Activated CD4-positive, CD25-positive, alpha-beta regulatory T cell treated with anti-CD3 and anti-CD28 coated beads, Interleukin-2, amount 50 U/mL, for 24 hours (primary cell): ENCODE measurements at regions not wholly inside any gene's neighbourhood (a gene's known extent, or its start where the extent isn't known, plus 50 kb on each side); places are given as distances from the start of the nearest gene placed in this dataset.
"Not testable (repeated sequence)": the region's sequence is repeated elsewhere in the genome, so short reads cannot be mapped to it uniquely, and the experiment has no call there.

Source experiments
- ATAC-seq, 2 donors: fragments of 150-1000 bp; cut with Tn5 transposase; one replicate each; pipeline ENCODE4 v1.10.0; 2021; ENCODE audit warnings: mild to moderate bottlenecking in 1 of 2, moderate library complexity in 1 of 2

DNA sequence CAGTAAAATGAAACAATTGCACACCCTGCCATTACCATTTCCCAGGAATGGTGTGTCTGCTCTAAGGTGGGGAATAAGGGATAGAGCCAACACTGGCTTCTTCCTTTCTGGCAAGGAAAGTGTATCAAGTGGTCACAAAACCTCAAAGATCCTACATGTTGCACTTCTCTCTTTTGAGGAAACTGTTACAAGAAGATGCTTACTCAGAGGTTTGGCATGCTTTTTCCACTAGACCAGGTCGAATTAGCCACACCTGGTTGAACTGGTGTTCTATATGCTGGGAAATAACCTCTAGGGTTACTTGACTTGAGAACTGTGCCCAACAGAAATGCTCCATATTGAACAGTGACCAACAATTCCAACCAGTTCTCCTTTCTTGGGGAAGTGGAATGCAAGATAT, 102.9 kb downstream of the LRRN1 start:
- no peak for ATAC-seq

GRCh38 chr3:3906171-3906570, 106.9 kb downstream of the LRRN1 start:
- no peak for ATAC-seq

GRCh38 chr3:3907023-3907422, 107.8 kb downstream of the LRRN1 start:
- no peak for ATAC-seq

DNA sequence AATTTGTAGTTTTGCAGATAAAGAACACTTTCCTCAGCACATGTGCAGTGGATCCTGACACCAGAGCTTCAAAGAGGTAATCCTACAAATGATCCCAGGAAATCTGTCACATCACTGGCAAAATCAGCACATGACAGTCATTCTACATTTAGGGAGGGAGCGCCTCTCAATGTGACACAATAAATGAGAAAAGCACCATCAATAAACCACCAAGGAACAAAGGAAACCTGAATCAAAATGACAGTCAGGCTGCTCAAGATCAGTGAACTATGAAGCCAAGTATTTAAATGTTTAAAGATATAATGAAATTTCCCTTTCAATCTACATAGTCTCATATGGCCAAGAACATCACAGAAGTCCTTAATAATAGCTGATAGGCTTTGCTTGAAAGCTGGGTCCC, 119.5 kb downstream of the LRRN1 start:
- ATAC-seq: no peak

- no peak for ATAC-seq
Observed at GRCh38 chr3:3919316-3919715, 120.1 kb downstream of the LRRN1 start.

DNA sequence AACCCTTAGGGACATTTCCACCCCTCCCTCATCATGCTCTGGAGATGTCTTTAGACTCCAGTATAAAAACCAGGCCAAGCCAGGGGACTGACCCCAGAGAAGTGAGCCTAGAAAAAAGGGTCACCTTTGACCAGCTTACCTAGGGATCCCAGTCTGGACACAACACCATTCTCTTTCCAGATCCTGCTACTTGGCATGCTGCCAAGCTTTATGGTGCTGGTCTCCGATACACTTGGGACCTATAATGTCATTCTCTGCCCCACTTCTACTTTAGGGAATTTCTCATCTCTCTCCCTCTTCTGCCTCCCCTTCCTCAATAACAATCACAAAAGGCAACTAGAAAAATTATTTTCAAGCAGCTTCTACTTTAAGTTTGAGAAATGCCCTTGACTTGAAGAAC, 124.4 kb downstream of the LRRN1 start:
- no peak for ATAC-seq

DNA sequence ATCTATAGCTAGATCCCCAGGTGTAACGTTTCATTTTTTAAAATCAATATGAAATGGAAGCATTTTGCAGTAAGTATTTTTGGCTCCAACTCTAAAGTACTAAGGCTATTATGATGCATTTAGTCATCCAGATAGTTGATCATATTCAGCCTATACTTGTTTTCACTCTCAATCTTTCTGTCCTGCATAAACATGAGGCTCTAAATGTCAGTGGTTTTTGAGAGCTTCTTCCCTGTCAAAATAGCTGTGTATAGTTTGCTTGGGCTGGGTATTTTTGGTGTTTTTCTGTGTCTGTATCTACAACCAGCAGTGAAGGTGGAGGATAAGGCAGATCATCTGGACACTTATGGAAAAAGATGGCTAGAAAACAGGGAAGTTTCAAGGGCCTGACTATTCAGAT, 128.0 kb downstream of the LRRN1 start:
- no peak for ATAC-seq

GRCh38 chr3:3927965-3928364, 128.7 kb downstream of the LRRN1 start:
- no peak for ATAC-seq

GRCh38 chr3:3941380-3941779, 142.1 kb downstream of the LRRN1 start:
- ATAC-seq: not testable (repeated sequence)

GRCh38 chr3:3951071-3951470, 151.8 kb downstream of the LRRN1 start:
- ATAC-seq: no peak

GRCh38 chr3:3951501-3951900, 152.3 kb downstream of the LRRN1 start:
- no peak for ATAC-seq

DNA sequence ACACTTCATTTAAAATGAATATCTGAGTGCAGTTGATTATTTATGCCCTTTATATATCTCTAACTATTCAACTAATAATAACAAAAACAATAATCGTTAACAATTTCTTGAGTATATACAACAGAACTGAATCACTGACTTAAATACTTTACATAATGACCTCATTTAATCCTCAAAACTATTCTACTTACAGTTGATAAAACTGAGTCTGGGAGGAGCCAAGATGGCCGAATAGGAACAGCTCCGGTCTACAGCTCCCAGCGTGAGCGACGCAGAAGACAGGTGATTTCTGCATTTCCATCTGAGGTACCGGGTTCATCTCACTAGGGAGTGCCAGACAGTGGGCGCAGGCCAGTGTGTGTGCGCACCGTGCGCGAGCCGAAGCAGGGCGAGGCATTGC, 163.6 kb downstream of the LRRN1 start:
- ATAC-seq: not testable (repeated sequence)

GRCh38 chr3:3984053-3984452, 184.8 kb downstream of the LRRN1 start:
- no peak for ATAC-seq

DNA sequence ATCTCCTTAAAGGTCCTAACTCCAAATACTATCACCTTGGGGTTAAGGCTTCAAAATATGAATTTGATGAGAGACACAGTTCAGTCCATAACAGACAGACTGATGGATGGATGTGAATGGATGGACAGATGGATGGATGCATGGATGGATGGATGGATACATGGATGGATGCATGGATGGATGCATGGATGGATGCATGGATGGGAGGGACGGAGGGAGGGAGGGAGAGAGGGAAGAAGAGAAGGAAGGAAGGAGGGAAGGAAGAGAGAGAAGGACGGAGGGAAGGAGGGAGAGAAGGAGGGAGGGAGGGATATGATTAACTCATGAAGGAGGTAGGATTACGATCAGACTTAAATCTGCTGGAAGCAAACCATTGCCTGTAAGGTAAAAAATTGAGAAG, 192.4 kb downstream of the LRRN1 start:
- no peak for ATAC-seq

DNA sequence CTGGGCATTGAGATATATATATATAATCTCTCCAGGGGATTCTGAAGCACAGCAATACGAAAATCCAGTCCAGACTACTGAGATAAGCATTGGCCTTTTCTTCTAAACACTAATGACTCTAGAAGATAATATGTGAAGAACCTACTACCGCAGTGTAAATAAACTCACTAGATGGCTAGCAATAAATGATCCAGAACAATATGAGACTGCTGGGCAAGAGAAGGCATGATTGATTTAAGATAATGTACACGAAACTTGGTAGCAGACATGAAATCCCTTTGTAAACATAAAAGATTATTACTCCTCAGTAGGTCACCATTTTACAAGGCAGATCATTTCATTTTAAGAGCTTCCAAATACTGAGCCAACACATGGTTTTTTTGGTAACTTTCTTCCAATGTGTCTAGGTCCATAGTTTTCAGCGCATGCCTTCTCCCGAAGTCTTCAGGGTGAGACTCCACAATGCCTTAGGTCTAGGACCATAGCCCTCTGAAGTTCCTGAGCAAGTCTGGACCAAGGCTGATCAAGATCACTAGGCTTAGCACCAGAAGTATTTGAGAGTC, 193.2 kb downstream of the LRRN1 start:
- no peak for ATAC-seq

DNA sequence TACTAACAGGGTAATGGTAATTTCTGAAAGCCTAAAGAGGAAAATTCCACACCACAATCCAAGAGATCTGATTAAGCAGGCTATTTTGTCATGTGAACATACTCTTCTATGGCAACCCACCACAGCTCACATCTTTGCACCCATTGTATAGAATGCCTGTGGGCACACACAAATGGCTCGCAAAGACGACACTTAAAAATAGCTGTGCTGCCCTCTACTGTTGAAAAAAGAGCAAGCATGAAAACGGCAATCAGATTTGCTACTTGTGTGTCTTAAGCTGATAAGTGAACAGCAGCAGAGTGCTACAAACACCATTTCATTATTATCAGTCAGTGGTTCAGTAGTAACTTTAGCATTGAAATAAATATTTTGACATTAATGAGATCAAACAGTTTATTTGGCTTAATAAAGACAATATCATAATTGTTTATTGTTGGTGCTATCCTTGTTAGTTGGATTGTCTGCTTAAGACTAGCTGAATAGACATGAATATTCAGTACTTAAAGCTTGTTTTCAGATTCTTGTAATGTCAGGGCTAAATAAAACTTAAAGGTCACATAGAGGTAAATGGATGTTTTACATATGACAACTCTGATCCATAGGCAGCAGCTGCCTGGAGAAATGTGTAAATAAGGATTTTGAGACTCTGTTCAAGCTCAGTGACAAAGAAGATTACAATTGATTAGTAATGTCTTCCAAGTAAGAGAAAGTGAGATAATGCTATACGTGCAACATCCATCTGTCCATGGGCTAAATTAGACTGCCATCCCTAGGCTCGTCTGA, 199.1 kb downstream of the LRRN1 start:
- no peak for ATAC-seq

- ATAC-seq: not testable (repeated sequence)
Observed at GRCh38 chr3:3999340-3999739, 200.1 kb downstream of the LRRN1 start.

DNA sequence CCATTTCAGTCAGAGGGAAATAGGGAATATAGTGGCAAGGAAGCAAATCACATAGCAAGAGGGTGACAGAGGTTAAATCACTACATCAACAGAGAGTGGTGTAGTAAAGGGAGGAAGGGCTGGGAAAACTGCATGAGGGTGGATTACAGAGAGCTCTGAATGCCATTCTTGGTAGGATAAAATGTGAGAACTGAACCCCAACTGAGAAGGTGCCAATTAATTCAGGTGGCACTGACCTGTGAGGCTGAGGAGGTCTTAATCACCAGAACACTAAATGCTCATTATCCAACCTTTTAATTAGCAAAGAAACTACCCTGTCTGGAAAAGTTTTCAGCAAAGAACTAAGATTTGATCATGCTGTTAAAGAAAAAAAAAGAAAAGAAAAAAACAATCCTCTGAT, 202.7 kb downstream of the LRRN1 start:
- ATAC-seq: no peak

GRCh38 chr3:4006288-4006687, 207.1 kb downstream of the LRRN1 start:
- no peak for ATAC-seq

- no peak for ATAC-seq
Observed at GRCh38 chr3:4008205-4008604, 209.0 kb downstream of the LRRN1 start.

GRCh38 chr3:4011166-4011565, 211.9 kb downstream of the LRRN1 start:
- ATAC-seq: no peak

GRCh38 chr3:4015426-4015825, 216.2 kb downstream of the LRRN1 start:
- ATAC-seq: no peak

GRCh38 chr3:4019501-4019900, 220.3 kb downstream of the LRRN1 start:
- no peak for ATAC-seq

DNA sequence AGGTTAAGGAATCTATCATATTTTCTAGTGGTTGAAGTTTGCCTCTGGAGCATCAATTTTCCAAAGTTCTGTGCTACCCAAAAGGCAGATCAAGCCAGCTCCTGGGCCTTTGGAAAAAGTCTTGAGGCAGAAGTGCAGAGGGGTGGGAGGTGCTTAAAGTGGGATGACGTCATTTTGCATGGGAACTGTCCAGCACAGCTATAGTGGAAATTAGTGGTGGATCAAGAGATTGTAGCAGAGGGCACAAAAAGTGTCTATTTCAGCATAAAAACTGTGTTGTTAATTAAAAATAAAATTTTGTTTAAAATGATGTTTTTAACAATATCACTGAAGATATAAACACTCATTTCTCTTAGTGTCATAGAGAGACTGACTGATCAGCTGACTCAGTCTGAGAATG, 221.9 kb downstream of the LRRN1 start:
- ATAC-seq: no peak

DNA sequence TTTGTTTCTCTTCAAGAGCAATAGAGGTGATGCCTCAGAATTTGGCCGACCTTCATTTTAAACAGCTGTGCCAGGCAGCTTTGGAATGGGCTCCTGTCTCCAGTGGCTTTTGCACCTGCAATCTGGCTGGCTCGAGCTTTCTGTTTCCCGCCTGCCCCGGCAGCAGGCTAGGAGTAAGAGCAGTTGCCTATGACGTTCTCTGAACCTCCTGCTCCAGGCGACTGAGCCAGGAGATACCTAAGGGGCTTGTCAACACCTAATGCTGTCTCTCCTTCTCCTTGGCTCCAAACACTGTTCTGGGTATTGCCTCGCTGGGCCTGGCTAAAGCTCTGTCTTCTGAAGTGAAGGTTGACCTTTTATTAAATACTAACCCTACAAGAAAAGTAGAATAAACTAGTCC, 229.9 kb downstream of the LRRN1 start:
- no peak for ATAC-seq
